ENCODE measurements at regions not wholly inside any gene's neighbourhood (a gene's known extent, or its start where the extent isn't known, plus 50 kb on each side); places are given as distances from the start of the nearest gene placed in this dataset.

DNA sequence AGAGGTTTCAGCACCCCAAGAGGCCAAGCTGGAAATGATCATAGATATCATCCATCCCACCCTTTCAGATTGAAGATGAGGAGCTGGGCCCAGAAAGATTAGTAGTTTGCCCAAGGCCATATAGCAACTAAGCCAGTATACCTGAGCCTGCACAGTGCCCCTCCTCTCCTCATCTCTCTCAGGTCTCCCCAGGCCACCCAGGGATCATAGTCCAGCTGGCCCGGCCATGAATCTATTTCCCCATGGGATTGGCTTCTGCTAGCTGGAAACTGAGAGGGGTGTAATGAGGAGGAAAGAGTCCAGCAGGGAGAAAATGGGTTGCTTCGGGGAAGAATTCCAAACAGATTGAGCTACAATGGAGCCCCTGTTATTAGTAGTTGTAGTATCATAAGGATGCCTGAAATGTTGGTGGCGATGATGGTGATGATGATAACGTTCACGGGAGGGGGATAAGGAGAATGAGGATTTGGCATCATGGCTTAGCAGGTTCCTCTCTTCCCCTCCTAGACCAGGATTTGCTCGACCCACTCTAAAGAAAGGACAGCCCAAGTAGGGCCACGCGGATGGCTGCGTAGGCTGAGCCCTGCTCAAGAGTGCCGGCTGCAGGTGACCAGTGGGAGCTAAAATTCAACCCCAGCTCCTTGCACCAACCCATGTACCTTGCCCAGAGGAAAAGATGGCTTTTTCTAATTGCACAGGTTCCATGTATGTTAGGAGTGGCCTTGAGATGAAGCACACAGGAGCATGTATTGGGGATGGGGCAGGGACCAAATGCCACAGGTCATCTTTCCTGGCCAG is 117.8 kb upstream of the PJA1 start:
- DNase-seq (ENCODE audit: low read depth in 4 of 4, low spot score in 2 of 4) = no peak

DNA sequence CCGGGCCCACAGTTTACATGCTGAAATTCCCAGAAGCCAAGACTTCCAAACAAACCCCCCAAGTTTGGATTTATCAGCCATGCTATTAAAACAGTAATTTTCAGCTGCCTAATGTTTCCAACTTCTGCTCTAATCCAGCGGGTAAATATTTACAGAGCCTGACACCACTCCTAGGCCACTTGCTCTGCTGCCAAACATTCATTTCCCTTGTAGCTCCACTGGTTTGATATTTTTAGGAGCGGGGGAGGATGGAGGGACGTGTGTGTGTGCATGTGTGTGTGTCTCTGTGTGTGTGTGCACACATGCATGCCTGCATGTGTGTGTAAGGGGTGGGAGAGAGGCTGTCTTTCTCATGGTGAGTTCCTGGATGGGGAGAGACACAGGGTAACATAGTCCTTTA is 115.7 kb upstream of the PJA1 start:
- DNase-seq (ENCODE audit: low read depth in 4 of 4, low spot score in 2 of 4) = no peak

DNA sequence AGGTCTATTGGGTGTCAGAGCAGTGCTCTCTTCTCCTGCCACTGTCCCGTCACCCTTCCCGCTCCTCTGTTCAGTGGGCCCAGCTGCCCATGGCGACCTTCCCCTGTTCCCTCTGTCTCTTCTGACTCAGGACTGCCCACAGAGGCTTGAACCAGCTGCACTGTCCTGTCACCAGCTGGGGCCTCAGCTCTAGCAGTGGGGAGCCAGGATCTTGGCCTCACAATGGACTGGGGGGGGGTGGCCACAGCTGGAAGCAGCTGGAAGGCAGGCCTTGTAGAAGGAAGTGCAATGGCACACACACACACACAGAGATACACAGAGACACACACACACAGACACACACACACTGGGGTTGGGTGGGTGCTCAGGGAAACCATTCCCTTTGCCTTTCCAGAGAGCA is 114.0 kb upstream of the PJA1 start:
- DNase-seq (ENCODE audit: low read depth in 4 of 4, low spot score in 2 of 4) = no peak

DNA sequence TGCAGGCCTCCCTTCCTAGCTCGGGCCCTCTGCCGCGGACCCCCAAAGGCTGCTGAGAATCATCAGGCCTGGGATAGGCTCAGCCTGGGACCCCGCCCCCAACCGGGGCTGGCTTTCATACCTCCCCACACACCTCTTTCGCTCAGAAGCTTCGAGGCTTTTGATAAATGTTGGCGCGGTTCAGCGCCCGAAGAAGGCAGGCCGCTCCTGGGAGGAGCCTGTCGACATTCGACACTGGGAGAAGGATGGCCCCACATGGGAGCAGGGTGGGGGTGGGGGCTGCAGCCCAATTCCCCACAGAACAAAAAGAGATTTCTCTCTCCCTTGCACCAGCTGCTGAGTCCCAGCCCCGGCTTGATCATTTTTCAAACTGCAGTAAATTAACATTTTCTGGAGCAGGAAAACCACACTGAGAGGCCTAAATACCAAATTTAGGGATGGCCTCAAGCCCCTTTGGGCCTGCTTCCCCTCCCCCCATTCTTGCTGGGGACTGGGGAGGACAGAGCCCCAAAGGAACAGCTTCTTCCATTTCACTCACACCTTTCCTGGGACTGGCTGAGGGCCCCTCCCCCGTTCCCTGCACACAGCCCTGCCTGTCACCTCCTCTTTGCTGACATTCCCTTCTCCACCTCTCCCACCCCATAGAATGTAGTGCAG is 112.9 kb upstream of the PJA1 start:
- no peak for DNase-seq (ENCODE audit: low read depth in 4 of 4, low spot score in 2 of 4)

DNA sequence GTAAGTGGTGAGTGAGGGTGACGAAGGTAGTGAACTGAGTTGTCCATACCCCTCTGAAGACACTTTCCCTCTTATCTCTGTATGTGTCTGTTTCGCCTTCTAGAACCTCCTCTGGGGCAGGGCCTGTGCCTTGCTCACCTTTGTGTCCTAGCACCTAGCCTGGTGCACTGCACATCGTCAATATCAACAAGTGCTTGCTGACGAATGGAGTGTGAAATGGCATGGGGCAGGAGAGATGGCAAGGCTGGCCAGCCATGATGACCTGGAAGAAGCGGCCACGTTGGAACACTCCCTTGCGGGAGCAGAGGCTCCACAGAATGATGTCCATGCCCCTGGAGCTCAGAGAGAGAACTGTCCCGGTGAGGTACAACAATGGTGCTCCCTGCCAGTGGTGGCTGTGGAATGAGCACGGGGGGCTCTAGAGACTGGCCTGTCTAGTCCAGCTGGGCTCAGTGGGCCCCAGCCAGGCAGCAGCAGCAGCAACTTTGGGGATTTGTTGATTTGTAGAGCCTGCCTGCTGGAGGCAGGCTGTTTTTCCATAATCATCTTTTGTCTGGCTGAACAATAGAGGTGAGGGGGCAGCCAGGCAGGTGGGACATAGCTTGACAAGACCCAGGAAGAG is 112.2 kb upstream of the PJA1 start:
- no peak for DNase-seq (ENCODE audit: low read depth in 4 of 4, low spot score in 2 of 4)

DNA sequence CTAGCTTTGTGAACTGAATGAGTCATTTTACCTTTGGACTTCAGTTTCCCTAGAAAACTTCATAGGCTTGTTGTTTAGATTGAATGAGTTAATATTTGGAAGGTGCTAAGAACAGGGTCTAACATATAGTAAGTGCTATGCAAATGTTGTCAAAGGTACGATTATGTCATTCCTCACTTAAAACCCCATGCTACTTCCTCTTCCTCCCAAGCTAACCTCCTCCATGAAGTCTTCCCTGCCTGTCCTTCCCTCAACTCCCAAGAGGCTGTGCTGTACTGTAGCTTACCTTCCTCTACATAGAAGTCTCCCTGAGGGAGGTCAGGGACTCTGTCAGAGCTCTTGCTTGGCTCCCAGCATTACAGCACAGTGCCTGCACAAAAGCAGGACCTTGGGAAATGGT is 103.4 kb upstream of the PJA1 start:
- DNase-seq (ENCODE audit: low read depth in 4 of 4, low spot score in 2 of 4) = no peak

DNA sequence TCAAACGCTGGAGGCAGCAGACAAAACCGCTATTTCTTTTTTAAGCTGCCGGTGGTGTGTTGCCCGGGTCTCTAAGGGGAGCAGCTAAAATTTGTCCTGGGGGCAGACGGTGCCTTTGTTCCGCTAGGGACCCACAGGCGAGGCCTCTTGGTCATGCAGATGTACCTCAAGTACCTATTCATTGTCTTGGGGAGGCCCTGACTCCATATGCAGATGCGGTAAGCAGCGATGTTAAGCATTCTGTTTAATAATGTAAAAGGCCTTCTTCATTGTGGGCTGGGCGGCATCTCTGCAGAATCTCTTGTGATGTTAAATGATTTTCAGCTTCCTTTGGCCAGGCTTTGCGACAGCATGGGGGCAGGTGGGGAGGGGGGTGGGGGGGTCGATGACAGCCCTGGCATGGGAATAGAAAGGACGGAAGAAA is 98.9 kb upstream of the PJA1 start:
- no peak for DNase-seq (ENCODE audit: low read depth in 4 of 4, low spot score in 2 of 4)

DNA sequence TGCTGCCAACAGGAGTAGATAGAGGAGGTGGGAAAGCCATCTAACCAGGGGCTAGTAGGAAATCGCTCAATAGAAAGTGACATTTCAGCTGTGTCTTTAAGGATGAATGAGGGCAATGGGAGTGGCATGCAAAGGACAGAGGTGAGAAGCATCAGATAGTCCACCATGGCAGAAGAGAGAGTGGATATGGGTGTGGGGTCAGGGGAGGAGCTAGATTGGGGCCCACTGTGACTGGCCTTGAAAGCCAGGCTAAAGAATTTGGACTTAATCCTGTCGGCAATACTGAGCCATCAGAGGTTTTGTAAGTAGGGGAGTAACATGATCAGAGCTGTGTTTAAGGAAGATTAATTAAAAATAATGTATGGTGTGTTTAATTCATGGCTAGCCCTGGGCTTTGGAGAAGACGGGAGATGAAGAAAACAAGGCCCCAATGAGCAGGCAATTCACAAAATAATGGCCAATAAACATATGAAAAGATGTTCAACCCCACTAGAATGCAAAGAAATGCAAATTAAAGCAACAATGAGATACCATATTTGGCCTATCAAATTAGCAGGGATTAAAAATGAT is 98.1 kb upstream of the PJA1 start:
- DNase-seq (ENCODE audit: low read depth in 4 of 4, low spot score in 2 of 4) = no peak

DNA sequence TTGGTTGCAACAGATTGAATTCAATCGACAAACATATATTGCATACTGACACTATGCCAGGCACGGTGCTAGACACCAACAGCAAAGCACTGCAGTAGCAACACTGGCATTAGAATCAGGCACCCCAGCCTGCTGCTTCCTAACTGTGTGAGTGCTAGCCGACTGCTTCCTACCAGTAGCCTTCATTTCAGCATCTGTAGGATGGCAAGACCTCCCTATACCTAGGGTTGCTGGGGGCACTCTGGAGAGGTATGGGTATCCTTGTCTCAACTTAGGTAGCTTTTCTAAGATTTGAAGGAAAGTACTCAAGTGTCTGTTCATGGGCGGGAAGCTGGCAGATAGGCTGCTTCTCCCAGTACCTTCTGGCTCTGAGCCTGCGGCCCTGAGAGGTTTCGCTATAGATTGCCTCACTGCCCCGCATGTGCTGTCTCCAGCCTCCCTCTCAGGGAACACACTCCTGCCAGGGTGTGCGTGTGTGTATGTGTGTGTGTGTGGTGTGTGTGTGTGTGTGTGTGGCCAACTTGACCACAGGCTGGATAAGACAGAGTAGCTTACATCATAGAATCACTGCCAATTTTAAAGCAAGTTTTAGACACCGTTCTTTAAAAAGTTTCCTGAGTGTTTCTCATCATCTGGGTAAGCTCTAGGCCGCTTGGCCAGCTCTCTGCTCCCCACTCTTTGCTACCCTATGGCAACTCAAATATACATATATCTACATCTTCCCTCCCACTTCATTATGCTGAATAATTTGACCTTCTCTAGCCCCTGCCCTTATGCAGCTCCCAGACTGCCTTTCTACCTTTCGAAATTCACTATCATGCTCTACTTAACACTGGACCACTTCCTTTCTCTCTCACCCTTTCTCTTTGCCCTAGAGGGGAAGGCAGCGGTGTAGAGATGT is 97.0 kb upstream of the PJA1 start:
- no peak for DNase-seq (ENCODE audit: low read depth in 4 of 4, low spot score in 2 of 4)

DNA sequence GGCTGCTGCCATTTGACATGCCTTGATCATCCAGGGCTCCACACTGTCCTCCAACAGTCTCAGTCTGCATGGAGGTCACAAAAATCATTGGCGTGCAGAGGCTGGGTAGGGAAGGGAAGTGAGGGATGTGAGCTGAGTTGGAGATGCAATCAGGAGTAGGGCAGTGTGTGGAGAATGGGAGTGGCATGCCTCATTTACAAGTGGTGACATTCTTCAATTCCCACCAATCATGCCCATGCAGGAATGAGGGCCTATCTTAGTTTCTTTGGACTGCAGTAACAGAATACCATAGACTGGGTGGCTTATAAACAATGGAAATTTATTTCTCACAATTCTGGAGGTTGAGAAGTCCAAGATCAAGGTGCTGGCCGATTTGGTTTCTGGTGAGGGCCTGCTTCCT is 94.9 kb upstream of the PJA1 start:
- no peak for DNase-seq (ENCODE audit: low read depth in 4 of 4, low spot score in 2 of 4)

DNA sequence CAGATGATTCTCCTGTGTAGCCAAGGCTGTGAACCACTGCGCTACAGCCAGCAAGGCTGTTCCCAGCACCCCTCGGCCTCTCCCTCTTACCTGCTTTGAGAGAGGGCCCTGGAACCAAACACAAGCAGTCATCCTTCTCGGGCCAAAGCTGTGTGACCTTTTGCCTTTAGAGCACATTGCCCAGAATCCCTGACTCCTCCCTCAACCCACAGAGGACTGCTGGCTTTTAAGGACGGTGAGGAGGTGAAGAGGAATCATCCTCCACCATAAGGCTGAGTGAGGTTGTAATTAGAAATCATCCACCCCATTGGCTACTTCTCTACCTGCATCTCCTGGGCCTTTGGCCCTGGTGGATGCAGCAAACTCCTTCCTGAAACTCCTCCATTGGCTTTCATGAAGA is 93.6 kb upstream of the PJA1 start:
- DNase-seq (ENCODE audit: low read depth in 4 of 4, low spot score in 2 of 4) = no peak

DNA sequence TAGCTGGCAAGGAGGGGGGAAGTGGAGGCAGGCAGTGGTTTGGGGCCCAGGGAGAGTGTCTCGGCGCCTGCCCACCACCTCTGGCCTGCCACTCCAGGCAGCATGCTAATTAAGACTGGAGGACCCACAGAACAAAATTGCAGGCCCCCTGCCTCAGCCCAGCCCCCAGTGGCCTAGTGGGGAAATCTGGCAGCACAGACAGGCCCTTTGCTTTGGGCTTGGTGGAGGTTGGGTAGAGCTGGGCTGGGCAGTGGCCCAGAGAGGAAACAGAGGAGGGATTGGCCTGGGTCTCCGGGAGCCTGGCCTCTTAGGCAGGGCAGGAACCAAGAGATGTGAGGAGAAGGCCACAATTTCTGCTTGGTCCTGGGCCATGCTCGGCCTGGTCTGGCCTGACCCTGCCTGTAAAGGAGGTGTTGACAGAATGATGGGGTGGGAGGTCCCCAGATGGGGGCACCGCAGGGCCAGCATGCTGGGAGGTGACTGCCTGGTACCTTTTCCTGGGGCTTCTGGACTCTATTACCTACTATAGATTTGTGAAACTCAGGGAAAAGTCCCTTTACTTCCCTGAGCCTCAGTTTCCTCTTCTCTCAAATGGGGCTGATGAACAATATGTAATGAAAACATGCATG is 92.4 kb upstream of the PJA1 start:
- DNase-seq (ENCODE audit: low read depth in 4 of 4, low spot score in 2 of 4) = no peak

DNA sequence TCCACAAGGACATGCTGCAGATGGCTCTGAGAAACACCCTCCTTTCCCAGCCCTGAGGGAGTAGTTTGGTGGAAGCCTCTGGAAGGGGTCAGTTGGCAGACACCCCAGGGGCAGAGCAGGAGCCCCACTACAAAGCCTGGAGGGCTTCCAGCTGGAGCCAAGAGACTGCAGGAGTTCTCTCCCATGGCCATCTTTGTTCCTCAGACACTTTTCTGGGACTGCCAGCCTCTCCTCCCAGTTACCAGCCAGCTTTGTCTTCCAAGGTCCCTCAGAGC is 91.0 kb upstream of the PJA1 start:
- DNase-seq (ENCODE audit: low read depth in 4 of 4, low spot score in 2 of 4) = no peak

DNA sequence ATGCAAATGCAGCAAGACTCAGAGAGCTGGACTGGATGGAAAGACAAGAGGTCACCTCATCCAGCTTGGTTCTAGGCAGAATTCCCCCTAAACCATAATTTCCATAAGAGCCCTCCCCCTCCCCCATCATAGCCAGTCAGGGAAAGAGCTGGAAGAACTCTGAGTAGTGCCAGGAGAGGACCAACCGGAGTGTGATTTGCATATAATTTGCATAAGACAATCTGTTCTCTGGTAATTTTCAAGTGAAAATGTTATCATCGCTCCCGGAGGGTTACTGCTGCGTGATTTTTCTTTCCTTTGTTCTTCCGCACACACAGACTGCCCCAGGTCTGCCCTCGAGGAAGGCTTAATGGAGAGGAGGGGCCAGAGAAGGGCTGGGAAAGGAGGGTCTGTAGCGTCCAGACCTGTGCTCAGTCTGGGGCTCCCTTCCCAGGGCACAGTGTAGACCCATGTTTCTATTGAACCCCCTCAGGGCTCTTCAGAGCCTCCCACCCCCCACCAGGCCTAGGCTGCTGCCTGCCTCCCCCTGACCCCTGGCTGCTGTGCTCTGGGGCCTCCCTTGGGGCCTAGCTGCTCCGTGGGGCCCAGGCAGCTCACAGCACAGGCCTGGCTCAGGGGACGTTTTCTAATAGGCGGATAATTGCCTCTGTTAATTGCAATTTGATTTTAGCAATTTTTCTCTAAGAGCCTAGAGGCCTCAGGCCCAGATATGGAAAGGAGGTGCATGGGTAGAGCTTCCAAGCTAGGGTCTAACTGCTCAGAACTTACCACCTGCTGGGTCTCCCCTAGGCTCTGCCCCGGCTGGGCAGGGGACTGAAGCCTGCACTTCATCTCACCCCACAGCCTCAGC is 90.4 kb upstream of the PJA1 start:
- DNase-seq (ENCODE audit: low read depth in 4 of 4, low spot score in 2 of 4) = no peak

DNA sequence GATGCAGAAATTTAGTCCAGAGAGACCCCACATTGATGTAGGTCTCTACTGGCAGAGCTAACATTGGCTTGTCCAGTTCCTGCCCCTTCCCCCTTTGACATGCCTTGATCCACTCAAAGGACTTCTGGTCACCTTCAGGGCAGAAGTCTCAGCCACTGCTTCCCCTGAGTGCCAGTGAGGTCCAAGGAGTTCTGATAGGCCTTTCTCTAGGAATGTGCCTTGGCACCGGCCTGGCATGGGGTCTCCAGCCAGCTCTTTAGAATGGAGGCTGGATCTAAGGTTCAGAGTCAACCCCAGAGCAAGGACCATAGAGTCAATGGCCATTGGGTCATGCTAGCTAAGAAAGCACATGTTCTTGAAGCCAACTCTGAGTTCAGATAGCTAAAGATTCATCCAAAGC is 88.6 kb upstream of the PJA1 start:
- DNase-seq (ENCODE audit: low read depth in 4 of 4, low spot score in 2 of 4) = no peak

DNA sequence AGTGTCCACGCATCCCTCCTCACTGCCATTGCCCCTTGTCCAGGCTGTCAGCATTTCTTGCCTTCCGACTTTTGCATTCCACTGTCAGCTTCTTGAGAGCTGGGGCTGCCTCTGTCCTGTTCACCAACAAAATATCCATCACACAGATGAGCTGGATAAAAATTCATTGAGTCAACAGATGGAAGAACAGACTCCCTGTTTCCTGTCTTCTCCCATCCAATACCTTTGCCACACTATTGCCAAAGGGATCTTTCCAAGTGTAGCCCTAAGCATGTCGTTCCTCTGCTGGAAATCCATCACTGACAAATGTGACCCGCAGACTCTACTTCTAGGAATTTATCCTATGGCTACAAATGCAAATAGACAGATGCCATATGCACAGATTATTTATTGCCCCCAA is 78.0 kb upstream of the PJA1 start:
- no peak for DNase-seq (ENCODE audit: low read depth in 4 of 4, low spot score in 2 of 4)

DNA sequence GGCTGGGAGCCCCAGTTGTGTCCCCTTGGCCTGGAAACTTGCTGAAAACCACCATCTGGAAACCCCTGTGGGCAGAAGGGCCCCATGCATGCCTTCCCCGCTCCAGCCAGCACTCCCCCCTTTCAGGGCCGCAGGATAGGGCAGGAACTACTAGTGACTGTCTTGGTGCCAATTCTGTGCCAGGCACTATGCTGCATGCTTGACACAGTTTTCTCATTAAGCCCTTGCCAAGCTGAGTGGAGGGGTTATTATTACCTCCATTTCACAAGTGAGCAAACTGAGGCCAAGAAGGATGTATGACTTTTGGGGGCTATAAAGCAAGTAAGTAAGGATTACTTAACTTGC is 73.6 kb upstream of the PJA1 start:
- DNase-seq (ENCODE audit: low read depth in 4 of 4, low spot score in 2 of 4) = no peak

DNA sequence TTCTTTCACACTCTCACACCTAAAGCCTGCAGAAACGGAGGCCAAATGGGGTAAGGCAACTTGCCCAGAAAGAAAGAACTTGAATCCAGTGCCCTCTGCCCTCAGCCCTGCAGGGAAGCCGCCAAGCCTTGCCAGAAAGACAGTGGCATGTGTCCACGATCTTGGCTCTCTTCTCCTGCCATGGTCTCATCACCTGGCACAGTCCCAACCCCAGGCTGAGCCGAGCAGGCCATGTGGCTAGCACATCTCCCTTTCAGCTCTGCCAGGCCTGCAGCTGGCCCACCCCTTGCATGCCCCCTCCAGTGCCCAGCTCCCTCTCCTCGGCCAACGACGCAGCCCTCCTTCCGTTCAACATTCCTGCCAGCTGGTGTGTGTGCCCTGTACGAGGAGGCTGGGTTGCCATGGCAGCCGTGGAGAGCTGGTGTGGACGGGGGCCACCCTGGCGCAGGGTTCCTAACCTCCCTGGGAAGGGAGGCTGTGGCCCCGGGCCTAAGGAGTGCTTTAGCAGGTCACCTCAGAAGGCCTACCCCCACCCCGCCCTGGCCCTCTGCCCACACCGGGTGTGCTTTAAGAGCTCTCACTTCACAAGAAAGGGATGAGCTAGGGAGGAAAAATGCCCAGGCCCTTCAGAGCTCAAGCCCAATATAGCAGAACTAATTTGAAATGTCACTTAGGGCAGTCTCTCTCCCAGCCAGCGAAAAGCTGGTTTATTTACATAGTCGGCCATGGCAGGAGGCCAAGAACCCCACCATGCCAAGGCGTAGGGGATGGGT is 73.0 kb upstream of the PJA1 start:
- DNase-seq (ENCODE audit: low read depth in 4 of 4, low spot score in 2 of 4) = no peak

DNA sequence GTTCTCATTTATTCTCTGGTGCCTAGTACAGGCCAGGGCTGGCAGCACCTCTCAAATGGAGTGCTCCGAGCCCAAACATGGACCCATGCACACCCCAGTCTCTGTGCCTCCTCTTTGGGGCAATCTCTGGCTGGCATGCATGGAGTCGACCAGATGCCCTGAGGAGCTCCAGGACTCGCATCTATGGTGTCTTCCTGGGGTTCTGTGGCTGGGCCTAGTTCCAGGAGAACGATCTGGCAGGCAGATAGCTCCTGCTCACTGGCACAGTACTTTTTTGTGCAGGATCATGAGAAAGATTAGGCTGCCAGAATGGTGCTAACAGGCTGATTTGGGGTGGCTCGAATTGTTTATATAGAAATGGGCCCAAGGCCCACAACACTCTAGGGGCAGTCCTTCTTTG is 72.0 kb upstream of the PJA1 start:
- no peak for DNase-seq (ENCODE audit: low read depth in 4 of 4, low spot score in 2 of 4)

All from left renal cortex interstitium (tissue), 4 donors.